DND-41 (cell line): ENCODE measurements at regions not wholly inside any gene's neighbourhood (a gene's known extent, or its start where the extent isn't known, plus 50 kb on each side); places are given as distances from the start of the nearest gene placed in this dataset.

ENCODE experiments used
- ATAC-seq: fragments of 200-7000 bp; cut with Tn5 transposase; 3 replicates; pipeline ENCODE4 v1.9.1; 2021; ENCODE audit warnings: low read depth; ENCODE audit not compliant: insufficient read depth
- DNase-seq: peaks from one replicate; pipeline ENCODE4 v3.0.0-alpha.2; 2020
- H2AFZ ChIP-seq: 2 replicates; pipeline ENCODE4 v1.6.0; 2012; ENCODE audit warnings: low read depth, low read length
- H3K27ac ChIP-seq: 2 replicates; pipeline ENCODE4 v1.5.1; 2012; ENCODE audit warnings: low read length, inconsistent platforms
- H3K27me3 ChIP-seq: fragments of 200-600 bp; sonication (generic); 2 replicates; pipeline ENCODE4 v1.6.0; 2012; ENCODE audit warnings: low read length, mild to moderate bottlenecking, inconsistent platforms; ENCODE audit not compliant: insufficient read depth, poor library complexity
- H3K36me3 ChIP-seq: 2 replicates; pipeline ENCODE4 v1.5.1; 2012; ENCODE audit warnings: low read length, inconsistent platforms; ENCODE audit not compliant: insufficient read depth
- H3K4me1 ChIP-seq: 2 replicates; pipeline ENCODE4 v1.5.1; 2012; ENCODE audit warnings: mild to moderate bottlenecking, low read length; ENCODE audit not compliant: insufficient read depth
- H3K4me2 ChIP-seq: 2 replicates; pipeline ENCODE4 v1.6.0; 2012; ENCODE audit warnings: mild to moderate bottlenecking, moderate library complexity, low read length, inconsistent platforms; ENCODE audit not compliant: insufficient read depth
- H3K4me3 ChIP-seq, 2 experiments: fragments of 200-600 bp in 1 of 2; shearing (Covaris generic) in 1 of 2; 2 replicates each; pipeline ENCODE4 v1.5.1; 2012 to 2016; ENCODE audit warnings: inconsistent platforms in 2 of 2, low read length in 2 of 2, mild to moderate bottlenecking in 2 of 2, low read depth in 1 of 2, moderate library complexity in 1 of 2
- H3K79me2 ChIP-seq: 2 replicates; pipeline ENCODE4 v1.6.0; 2012; ENCODE audit warnings: low read length, inconsistent platforms; ENCODE audit not compliant: insufficient read depth
- H3K9ac ChIP-seq: 2 replicates; pipeline ENCODE4 v1.6.0; 2012; ENCODE audit warnings: low read depth, mild to moderate bottlenecking, inconsistent platforms, low read length, moderate library complexity
- H3K9me3 ChIP-seq: 2 replicates; pipeline ENCODE4 v1.5.1; 2012; ENCODE audit warnings: low read length, moderate library complexity, mild to moderate bottlenecking, inconsistent platforms; ENCODE audit not compliant: insufficient read depth, severe bottlenecking
- H4K20me1 ChIP-seq: 2 replicates; pipeline ENCODE4 v1.6.0; 2012; ENCODE audit warnings: low read length; ENCODE audit not compliant: insufficient read depth
- CTCF ChIP-seq: IDR thresholded peaks from 2 replicates; pipeline ENCODE4 v1.5.1; 2012; ENCODE audit warnings: borderline replicate concordance, low read length, moderate library complexity, mild to moderate bottlenecking; ENCODE audit not compliant: poor library complexity, severe bottlenecking; ENCODE audit errors: extremely low read depth
- EZH2 ChIP-seq: IDR thresholded peaks from 3 replicates; pipeline ENCODE4 v1.6.1; 2012; ENCODE audit warnings: borderline replicate concordance, low read depth, mild to moderate bottlenecking, moderate library complexity, low read length, inconsistent platforms; ENCODE audit not compliant: severe bottlenecking

- H3K36me3 ChIP-seq, result no peaks in the 10 kb centered on the region
- no peak for DNase-seq
- no peak for ATAC-seq
These were observed 450.6 kb upstream of the TGFBR2 start for GRCh38 chr3:30155755-30156154.

GRCh38 chr3:30156586-30157498 is 449.6 kb upstream of the TGFBR2 start:
- ATAC-seq (no peak), DNase-seq (no peak)
- Histone ChIP-seq H3K4me3 (no peak overlapping the region), H3K27me3 (no peaks in the 10 kb centered on the region), H3K27ac (no peak overlapping the region), H2AFZ (no peak overlapping the region), H3K9me3 (no peaks in the 10 kb centered on the region), H3K9ac (no peak overlapping the region), H3K36me3 (no peaks in the 10 kb centered on the region), H3K4me1 (no peaks in the 10 kb centered on the region), H3K79me2 (no peaks in the 10 kb centered on the region), H4K20me1 (no peaks in the 10 kb centered on the region), H3K4me2 (no peak overlapping the region)
- TF ChIP-seq EZH2 (no peak), CTCF (no peak)

More at GRCh38 chr3:30155755-30156154, 450.6 kb upstream of the TGFBR2 start:
- no peak for TF ChIP-seq EZH2
- no peak for TF ChIP-seq CTCF
- no peak overlapping the region for H3K9ac ChIP-seq
- no peak overlapping the region for H3K27ac ChIP-seq
- H4K20me1 ChIP-seq, result no peaks in the 10 kb centered on the region
- no peaks in the 10 kb centered on the region for H3K27me3 ChIP-seq
- H3K4me1 ChIP-seq, result no peaks in the 10 kb centered on the region
- no peaks in the 10 kb centered on the region for H3K9me3 ChIP-seq
- H3K79me2 ChIP-seq, result no peaks in the 10 kb centered on the region
- H3K4me3 ChIP-seq, result no peak overlapping the region
- no peak overlapping the region for H3K4me2 ChIP-seq
- H2AFZ ChIP-seq, result no peak overlapping the region

- Histone ChIP-seq H3K9ac (no peak overlapping the region), H3K27me3 (no peaks in the 10 kb centered on the region), H3K4me2 (no peak overlapping the region), H3K79me2 (no peaks in the 10 kb centered on the region), H4K20me1 (no peaks in the 10 kb centered on the region), H2AFZ (no peak overlapping the region), H3K9me3 (no peaks in the 10 kb centered on the region), H3K4me1 (no peaks in the 10 kb centered on the region), H3K36me3 (no peaks in the 10 kb centered on the region), H3K4me3 (no peak overlapping the region), H3K27ac (no peak overlapping the region)
- TF ChIP-seq CTCF (no peak), EZH2 (no peak)
- no peak for ATAC-seq
- DNase-seq, result no peak
These were observed 445.0 kb upstream of the TGFBR2 start for GRCh38 chr3:30161375-30161774.
